Stimulated activated CD8-positive, alpha-beta memory T cell treated with anti-CD3 and anti-CD28 coated beads, Interleukin-2, amount 100 ng/mL, for 48 hours (primary cell): ENCODE measurements at regions not wholly inside any gene's neighbourhood (a gene's known extent, or its start where the extent isn't known, plus 50 kb on each side); places are given as distances from the start of the nearest gene placed in this dataset.
"Not testable (repeated sequence)": the region's sequence is repeated elsewhere in the genome, so short reads cannot be mapped to it uniquely, and the experiment has no call there.

Experiments used
- DNase-seq, 2 donors: peaks; one replicate each; pipeline ENCODE4 v3.0.0-alpha.2; 2020; ENCODE audit warnings: low read depth in 2 of 2

DNA sequence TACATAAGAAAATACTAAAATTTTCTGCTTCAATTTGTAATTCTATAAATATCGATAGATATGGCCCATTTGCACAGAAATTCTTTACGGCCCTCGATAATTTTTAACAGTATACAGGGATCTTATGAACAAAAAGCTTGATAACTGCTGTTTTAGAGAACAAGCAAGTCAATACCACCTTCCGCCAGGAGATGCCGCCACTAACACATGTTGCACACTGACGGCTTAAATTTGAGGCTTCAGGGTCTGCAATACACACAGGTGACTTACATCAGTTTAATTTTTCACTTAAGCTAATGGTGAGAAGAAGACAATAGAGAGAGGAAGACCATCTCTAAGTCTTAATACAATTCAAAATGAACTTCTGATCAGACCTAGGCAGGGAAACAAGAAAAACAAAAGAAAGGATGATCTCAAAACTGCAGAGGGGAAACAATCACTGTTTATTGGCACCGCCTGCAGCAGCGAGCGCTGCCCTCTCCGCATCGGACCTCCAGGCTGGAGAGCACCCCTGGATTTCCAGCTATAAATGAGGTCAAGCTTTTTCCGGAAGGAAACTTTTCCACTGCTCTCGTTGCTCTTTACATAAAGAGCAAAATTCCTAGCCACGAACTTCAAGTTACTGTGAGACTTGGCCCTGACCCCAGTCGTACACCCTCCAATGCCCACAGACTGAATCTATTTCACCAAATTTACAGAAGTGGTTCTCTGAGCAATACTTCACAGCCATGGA lies 53.9 kb downstream of the OTOR start:
- DNase-seq, result peak; percentile 30 to 53

GRCh38 chr20:16802652-16802935 lies 54.4 kb downstream of the OTOR start:
- DNase-seq, result no peak

DNA sequence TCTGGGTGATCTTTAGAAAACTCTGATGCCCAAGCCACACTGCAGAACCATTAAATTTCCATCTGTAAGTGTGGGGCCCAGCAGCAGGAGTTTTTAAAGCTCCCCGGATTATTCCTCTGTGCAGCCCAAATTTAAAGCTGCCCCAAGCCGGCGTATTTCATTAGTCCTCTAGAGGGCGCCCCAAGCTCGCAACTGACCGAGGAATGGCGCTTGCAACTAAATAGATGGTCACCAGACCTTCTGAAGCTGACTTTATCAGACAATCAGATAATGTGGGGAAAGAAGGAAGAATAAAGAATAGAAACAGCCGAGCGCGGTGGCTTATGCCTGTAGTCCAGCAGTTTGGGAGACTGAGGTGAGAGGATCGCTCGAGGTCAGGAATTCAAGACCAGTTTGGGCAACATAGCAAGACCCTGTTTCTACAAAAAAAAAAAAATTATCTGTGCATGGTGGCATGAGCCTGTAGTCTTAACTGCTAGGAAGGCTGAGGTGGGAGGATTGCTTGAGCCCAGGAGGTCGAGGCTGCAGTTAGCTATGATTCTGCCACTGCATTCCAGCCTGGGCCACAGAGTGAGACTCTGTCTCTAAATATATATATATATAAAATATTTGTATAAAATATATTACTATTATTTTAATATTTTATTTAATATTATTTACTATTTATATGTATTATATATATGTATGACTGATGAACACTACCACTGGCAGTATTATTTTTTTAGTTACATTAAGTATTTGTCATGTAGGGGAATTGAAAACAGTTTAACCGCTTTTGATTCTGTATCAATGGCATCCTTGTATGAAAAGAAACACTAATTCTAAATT lies 56.0 kb downstream of the OTOR start:
- peak; percentile 14 to 20 for DNase-seq

DNA sequence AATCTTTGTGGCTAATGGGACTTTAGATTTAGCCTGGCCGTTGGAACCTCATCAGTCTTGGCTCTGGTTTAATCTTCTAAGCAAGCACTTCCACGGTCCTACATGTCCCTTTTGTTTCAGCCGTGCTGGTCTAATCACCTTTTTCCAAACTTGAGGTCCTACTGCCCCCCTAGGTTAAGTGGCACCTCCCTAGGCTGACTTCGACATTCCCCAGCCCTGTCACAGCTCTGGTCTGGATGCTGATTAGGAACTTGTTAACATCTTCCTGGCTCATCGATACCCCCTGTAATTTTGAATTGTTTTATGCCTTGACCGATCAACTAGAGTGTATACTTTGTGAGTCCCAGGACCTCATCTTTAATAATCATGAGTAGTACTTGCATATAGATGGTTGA lies 56.6 kb downstream of the OTOR start:
- no peak for DNase-seq

GRCh38 chr20:16806061-16806460 lies 57.9 kb downstream of the OTOR start:
- no peak for DNase-seq

GRCh38 chr20:16806886-16807285 lies 58.7 kb downstream of the OTOR start:
- no peak for DNase-seq

GRCh38 chr20:16808796-16809195 lies 60.6 kb downstream of the OTOR start:
- no peak for DNase-seq

GRCh38 chr20:16810216-16810615 lies 62.1 kb downstream of the OTOR start:
- DNase-seq, result no peak

- DNase-seq, result no peak
Measured at GRCh38 chr20:16816192-16816591, 68.0 kb downstream of the OTOR start.

GRCh38 chr20:16819483-16819882 lies 71.3 kb downstream of the OTOR start:
- no peak for DNase-seq

- DNase-seq, result no peak
Measured at GRCh38 chr20:16821211-16822089, 73.3 kb downstream of the OTOR start.

DNA sequence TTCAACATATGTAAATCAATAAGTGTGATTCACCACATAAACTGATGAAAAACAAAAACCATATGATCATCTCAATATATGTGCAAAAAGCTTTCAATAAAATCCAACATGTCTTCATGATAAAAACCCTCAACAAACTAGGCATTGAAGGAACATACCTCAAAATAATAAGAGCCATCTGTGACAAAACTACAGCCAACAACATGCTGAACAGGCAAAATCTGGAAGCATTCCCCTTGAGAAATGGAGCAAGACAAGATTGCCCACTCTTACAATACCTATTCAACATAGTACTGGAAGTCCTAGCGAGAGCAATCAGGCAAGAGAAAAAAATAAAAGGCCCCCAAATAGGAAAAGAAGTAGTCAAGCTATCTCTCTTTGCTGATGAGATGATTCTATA lies 76.5 kb downstream of the OTOR start:
- DNase-seq, result no peak

DNA sequence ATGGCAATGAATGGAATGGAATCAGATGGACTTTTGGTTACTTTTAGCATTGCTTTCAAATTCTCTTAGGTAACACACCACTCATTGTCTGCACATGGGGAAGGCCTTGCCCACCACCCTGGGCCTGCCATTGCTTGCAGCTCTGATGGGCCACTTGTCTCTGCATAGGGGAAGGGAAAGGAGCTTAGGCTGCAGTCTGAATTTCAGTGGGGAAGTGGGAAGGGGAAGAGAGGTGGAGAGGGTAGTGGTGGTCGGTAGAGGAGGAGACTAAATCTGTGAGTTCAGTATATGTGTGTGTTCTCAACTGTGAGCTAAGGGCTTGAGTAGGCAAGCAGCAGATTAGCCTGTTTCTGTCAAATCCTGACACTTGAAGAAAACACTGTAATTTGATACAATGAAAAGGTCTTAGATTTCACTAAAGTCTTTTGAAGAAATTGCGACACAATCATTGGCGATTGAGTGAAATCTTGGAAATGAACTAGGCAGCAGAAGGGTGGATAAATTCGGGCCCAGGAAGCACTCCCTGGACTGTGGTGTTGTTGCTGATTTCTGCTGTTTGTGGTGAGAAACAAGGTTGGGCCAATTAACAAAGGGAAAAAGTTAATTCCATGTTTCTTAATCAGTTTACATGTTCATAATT lies 80.6 kb downstream of the OTOR start:
- DNase-seq, result no peak

- DNase-seq, result not testable (repeated sequence)
Measured at GRCh38 chr20:16835690-16836089, 87.5 kb downstream of the OTOR start.

DNA sequence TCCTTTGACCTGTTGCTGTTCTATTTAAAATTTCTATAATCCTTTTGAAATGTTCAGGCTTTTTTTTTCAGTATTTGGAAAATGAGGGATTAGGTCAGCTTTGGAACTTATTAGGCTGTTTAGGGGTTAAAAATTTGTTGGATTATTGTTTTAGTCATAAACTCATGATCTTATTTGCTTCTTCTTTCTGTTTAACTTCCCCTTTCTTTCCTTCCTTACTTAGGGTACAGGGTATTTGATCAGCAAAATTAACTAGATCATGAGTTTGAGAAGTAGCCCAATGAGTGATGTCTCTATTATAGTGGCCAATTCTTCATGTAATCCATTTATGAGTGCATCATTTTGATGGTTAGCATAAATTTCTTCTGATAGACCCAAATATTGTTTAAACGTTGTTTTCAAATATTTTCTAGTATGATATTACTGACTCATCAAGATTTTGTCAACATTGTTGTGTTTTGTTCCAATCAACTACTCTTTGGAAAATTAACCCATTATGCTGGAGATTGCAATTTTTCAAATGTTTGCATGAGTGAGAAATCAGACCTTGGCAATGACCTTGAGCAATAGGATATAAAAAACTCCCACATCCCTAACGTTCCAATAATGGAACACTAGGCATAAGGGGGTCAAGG lies 94.4 kb downstream of the OTOR start:
- no peak for DNase-seq

- no peak for DNase-seq
Measured at GRCh38 chr20:16844406-16844805, 96.2 kb downstream of the OTOR start.

DNA sequence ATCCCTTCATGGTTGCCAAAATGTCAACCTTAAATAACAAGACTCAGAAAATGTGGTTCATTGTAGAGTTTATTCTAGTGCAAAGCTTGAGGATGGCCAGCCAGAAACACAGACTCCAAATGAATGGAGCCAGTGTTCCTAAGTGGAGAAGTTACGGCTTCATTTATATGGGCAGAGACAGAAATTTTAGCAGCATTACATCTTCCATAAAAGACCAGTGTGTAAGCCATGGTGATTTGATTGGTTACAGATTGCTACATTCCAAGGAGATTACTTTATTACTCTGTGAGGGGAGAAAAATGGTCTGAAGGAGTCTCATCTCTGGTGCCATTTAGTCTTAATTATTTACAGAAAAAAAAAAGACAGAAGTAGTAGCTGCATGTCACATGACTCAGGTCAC lies 97.8 kb downstream of the OTOR start:
- no peak for DNase-seq

DNA sequence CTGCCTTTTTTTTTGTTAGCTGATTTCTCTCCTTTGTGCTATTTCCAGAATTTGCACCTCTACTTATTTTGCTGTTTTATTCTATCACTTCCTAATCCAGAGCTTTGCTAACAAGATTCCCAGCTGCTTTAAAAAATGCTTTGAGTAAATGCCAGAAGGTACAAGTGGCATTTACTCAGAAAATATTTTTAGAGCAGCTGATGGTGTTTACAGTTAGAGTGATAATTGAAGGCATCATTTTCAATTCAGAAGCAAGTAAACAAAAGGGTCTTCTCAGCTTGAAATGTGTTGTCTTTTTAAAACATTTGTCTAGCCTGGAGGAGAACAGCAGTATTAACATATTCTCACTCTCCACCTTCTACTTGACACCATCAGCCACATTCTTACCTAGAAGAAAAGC lies 99.9 kb downstream of the OTOR start:
- DNase-seq, result no peak

- no peak for DNase-seq
Measured at GRCh38 chr20:16848526-16848925, 100.4 kb downstream of the OTOR start.

DNA sequence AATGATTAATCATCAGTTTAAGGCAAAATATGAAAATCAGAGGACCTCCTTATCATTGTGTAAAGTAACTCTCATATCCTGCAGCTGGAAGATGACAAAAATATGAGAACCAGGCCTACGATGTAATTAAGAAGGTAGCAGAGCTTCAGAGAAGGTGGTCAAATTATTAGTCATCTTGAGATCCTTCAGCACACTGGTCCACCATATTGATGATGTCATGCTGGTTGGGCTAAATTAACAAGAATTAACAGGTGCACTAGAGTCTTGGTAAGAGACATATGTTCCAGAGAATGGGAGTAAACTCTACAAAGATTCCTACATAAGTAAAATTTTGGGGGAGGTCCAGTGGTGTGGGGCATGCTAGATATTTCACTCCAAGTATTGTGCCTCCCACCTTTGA lies 112.8 kb downstream of the OTOR start:
- no peak for DNase-seq

DNA sequence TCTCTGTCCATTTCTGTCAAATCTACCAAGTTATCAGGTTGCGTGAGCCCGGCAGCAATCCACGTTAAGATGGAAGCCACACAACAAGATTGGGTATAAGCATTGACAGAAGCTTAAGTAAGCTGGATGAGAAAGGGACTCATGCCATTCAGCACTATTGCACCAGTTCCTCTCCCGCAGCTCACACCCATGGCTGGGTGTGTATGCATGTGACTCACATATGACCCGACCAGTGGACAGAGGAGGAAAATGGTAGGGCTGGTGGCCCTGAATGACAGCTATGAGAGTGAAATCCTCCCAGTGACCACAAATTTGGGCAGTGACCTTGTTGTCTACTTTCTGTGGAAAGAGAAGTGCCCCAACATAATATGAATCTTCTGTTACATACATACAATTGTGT lies 113.5 kb downstream of the OTOR start:
- no peak for DNase-seq

- no peak for DNase-seq
Measured at GRCh38 chr20:16863303-16863702, 115.1 kb downstream of the OTOR start.
